ENCODE measurements at regions not wholly inside any gene's neighbourhood (a gene's known extent, or its start where the extent isn't known, plus 50 kb on each side); places are given as distances from the start of the nearest gene placed in this dataset.

DNA sequence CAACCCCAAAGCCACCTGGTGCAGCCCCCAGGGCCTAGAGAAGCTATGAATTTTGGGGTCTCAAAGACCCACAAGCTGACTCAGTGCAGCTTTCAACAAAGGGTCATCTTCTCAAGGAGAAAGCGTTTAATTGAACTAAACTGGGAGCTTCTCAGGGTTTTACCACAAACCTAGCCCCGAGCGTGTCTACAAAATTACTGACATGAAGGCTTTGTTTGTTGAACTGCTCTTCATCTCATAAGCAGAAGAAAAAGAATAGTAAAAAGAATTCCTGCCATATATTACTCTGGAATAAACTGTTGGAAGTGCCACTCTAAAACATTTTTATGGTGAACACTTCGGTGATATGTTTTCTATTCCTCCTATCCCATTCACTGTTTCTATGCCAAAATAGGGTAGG is 50.8 kb upstream of the INCENP start:
- no peak for DNase-seq (ENCODE audit: low read depth)

DNA sequence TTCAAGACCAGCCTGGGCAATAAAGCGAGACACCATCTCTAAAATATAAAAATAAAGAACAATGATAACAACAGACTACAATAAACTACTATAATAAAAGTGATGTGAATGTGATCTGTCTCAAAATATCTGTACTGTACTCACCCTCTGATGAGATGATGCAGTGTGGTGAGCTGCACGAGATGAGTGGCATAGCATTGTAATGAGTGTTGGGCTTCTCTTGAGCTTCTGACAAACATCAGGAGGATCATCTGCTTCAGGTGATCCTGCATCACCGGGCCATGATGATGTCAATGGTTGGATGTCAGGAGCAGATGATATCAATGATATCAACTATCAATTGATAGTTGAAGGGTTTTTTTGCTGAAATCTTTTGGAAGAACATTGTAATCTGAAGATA is 52.4 kb upstream of the INCENP start:
- no peak for DNase-seq (ENCODE audit: low read depth)

DNA sequence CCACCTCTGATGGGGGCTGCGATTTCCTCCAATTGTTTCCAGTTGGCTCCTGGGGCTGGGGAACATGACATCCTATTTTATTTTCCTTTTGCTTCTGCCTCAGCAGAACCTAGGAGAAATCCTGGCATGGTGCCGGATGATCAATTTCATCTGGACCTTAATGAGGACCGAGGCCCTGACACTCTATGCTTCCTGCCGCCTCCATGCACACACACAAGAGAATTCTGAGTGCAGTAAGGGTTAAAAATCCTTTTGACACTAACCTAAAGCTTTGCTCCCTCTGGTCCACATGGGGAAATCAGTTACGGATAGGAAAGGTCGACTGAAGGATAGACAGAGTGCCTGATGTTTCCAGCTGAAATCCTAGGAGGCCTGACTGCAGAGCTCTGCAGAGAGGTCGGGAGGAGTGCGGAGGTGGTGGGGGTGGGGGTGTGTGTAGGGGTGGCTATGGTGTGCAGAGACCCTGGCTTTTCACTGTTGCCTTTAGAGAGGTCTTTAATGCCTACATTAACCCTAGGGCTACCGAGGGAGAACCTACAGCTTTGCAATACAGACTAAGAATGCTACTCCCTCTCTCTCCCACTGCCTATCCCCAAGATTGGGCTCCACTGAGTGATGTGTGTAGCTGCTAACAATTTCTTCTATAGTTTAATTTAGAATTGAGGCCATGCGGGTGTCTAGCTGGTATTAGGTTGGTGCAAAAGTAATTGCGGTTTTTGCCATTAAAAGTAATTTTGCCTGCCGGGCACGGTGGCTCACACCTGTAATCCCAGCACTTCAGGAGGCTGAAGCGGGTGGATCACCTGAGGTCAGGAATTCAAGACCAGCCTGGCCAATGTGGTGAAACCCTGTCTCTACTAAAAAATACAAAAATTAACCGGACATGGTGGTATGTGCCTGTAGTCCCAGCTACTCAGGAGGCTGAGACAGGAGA is 53.6 kb upstream of the INCENP start:
- no peak for DNase-seq (ENCODE audit: low read depth)

GRCh38 chr11:62069374-62069773 is 54.4 kb upstream of the INCENP start:
- DNase-seq (ENCODE audit: low read depth): no peak

DNA sequence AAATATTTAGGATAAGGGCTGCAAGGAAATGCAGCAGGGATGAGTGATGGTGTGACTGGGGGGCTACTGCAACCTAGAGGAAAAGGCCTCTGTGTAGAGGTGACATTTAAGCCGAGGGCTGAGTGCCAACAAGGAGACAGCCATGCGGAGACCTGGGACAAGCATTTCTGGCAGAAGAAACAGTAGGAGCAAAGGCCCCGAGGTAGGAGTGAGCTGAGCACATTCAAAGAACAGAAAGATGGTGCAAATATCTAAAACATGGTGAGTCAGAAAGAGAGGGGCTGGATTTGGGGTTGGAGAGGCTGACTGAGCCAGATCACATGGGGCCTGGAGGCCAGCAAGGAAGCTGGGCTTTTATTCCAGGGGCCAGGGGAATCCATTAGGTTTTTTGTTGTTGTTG is 55.1 kb upstream of the INCENP start:
- DNase-seq (ENCODE audit: low read depth): no peak

DNA sequence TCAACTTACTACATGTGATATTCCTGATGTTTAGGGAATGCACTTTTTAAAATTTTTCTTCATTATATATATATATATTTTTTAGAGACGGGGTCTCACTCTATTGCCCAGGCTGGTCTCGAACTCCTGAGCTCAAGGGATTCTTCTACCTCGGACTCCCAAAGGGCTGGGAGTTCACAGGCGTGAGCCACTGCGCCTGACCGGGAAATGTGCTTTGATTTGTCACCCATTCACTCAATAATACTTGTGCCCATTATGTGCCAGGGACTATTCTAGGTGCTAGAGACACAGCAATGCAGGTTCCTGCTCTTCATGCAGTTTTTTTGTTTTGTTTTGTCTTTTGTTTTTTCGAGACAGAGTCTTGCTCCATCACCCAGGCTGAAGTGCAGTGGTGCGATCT is 56.1 kb upstream of the INCENP start:
- DNase-seq (ENCODE audit: low read depth): no peak

- DNase-seq (ENCODE audit: low read depth): no peak
Measured at GRCh38 chr11:62064221-62064620, 59.6 kb upstream of the INCENP start.

DNA sequence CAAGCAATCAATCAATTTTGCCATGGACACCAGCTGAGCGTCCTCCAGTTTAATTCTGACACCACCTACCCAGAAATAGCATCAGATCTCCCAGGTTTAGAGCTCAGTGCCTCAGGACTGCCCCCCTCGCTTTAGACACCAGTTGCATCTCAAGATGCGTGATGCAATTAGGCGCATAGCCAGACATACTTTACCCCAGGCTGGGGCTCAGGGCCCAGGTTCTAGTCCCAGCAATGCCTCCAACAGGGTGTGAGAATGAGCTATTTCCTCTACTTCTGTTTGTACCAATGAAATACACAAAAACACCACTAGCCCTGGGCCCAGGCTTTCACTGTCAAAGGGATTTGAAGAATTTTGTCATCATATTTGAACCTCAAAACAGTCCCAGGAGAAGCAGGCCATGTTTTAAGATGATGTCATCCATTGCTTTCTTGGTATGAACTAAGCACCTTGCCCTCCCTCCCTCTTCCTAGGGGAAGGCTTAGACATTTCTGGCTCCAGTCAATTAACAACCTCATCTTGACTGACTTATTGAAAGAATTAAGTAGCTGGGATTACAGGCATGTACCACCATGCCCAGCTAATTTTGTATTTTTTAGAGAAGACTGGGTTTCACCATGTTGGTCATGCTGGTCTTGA is 61.5 kb upstream of the INCENP start:
- no peak for DNase-seq (ENCODE audit: low read depth)

GRCh38 chr11:62061356-62062222 is 62.2 kb upstream of the INCENP start:
- DNase-seq (ENCODE audit: low read depth): no peak

DNA sequence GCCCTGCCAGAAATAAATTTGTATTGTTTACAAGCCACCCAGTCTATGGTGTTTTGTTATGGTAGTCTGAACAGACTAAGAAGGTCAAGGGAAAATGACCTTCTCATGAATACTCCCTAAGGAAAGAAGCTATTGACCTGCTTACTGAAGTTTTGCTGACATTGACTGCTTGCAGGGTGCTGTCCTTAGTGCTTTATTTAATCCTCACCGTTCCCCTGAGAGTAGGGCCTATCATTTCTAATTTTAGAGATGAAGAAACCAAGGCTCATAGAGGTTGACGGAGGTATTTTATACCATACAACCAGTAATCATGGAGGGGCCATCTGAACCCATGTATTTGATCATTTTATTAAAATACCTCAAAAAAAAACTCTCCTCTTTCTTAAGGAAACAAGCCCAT is 66.7 kb upstream of the INCENP start:
- no peak for DNase-seq (ENCODE audit: low read depth)

DNA sequence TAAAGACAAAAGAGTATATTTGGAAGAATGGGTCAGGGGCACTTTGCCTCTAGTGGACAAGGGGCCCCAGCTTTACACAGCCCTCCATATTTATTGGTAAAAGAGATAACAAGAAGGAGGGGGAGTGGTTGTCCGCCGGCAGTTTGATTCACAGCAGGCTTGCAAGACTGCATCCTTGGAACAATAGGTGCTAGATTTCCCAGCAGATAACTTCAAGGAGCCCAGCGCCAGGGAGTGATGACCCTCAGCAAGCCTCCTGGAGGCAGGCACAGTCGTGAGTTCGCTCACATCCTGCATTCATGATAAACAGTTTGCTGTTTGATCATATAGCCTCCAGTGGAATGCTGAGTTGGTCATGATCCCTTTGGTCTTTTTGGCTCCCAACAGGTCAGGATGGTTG is 67.8 kb upstream of the INCENP start:
- no peak for DNase-seq (ENCODE audit: low read depth)

DNA sequence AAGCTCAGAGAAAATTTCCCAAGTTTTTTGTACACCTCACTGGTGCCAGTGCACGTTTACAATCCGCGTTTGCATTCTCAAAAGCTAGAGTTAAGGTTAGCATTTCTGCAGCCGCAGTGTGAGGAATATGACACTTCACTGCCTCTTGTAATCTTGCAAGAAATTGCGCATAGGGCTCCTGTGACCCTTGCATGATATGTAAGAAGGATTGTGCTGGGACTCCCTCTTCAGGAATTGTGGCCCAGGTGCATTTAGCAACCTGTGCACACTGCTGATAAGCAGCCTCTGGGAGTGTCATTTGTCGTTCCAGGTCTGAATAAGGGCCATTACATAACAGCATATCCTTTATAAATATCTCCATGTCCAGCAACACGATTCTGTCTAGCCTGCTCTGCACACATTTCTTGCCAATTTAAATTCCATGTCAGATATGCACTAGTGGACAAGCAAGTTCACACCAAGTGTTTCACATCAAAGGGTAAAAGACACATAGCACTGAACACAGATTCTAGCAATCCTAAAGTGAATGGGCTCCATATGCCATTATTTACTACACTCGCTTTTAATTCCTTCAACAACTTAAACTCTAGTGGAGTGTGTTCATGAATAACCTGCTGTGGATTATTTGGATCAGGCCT is 69.2 kb upstream of the INCENP start:
- no peak for DNase-seq (ENCODE audit: low read depth)

GRCh38 chr11:62054081-62054480 is 69.7 kb upstream of the INCENP start:
- DNase-seq (ENCODE audit: low read depth): no peak

DNA sequence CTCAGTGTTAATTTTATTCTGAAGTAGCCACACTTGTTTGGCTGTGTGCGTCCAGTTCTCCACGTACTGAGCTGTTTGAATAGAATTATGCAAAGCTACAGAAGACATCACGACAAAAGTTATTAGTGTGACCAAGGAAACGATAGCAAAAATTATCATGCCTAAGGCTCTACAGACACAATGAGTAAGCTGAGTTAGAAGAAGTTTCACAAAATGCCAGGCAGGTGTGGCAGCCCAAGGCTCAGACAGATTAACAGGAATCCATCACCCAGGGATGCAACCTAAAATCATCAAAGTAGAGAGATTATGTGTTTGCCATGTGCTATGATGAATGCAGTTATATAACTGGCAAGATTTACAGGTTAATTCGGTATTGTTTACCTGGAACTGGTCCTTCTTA is 73.1 kb upstream of the INCENP start:
- no peak for DNase-seq (ENCODE audit: low read depth)

DNA sequence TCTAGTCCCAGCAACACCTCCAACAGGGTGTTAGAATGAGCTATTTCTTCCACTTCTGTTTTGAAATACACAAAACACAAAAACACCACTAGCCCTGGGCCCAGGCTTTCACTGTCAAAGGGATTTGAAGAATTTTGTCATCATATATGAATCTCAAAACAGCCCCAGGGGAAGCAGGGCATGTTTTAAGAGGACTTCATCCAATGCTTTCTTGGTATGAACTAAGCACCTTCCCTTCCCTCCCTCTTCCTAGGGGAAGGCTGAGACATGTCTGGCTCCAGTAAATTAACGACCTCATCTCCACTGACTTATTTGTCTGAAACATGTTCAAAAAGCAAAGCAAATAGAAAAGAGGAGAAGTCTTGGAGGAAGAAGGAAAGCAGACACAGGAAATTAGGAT is 75.7 kb upstream of the INCENP start:
- no peak for DNase-seq (ENCODE audit: low read depth)

- DNase-seq (ENCODE audit: low read depth): no peak
Measured at GRCh38 chr11:62046568-62047100, 77.2 kb upstream of the INCENP start.

DNA sequence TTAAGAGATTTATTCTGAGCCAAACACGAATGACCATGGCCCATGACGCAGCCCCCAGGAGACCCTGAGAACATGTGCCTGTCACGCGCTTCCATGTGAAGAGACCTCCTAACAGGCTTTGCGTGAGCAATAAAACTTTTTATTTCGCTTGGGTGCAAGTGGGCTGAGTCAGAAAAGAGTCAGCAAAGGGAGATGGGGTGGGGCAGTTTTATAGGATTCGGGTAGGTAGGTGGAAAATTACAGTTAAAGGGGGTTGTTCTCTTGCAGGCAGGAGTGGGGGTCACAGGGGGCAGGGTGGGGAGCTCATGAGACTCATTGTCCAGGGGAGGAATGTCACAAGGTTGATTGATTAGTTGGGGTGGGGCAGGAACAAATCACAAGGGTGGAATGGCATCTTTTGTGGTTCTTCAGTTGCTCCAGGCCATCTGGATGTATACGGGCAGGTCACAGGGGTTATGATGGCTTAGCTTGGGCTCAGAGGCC is 77.2 kb upstream of the FTH1 start:
- DNase-seq (ENCODE audit: low read depth): no peak

DNA sequence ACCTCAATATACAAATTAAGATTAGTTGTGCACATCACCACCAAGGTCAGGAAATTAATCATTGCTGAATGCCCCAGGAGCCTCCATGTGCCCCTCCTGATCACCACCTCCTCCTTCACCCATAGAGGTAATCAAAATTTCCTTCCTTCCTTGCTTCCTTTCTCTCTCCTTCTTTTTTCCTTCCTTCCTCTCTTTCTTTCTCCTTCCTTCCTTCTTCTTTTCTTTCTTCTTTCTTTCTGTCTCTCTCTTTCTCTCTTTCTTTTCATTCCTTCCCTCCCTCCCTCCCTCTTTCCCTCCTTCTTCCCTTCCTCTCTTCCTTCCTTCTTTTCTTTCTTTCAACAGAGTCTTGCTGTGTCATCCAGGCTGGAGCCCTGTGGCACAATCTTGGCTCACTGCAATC is 67.9 kb upstream of the FTH1 start:
- no peak for DNase-seq (ENCODE audit: low read depth)

DNA sequence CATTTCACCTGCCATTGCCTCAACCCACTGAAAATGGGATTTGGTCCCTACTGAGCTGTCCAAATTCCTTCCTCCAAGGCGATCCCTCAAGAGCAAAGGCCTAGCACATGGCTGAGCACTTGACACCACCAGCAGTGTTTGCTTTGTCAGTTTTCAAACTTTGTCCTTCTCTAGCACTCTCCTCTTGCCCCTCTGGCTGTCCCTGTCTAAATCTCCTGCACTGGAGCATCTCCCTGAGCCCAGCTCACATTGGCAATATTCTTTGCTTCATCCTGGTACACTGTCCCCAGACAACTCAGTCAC is 66.6 kb upstream of the FTH1 start:
- no peak for DNase-seq (ENCODE audit: low read depth)

GRCh38 chr11:62033191-62034035 is 66.0 kb upstream of the FTH1 start:
- no peak for DNase-seq (ENCODE audit: low read depth)

GRCh38 chr11:62030071-62030684 is 62.7 kb upstream of the FTH1 start:
- no peak for DNase-seq (ENCODE audit: low read depth)
